Vagina (tissue), 2 donors: ENCODE measurements at regions not wholly inside any gene's neighbourhood (a gene's known extent, or its start where the extent isn't known, plus 50 kb on each side); places are given as distances from the start of the nearest gene placed in this dataset.

Experiments
- CTCF ChIP-seq, 3 experiments: fragments of 450-650 bp in 2 of 3; fragments of 200-600 bp in 1 of 3; sonication (generic) in 1 of 3; IDR thresholded peaks; one replicate each; pipeline ENCODE4 v1.5.1; 2017 to 2019; ENCODE audit warnings: antibody characterized with exemption in 3 of 3, mild to moderate bottlenecking in 2 of 3, moderate library complexity in 2 of 3
- POLR2A ChIP-seq, 2 donors: fragments of 450-650 bp; IDR thresholded peaks; one replicate each; pipeline ENCODE4 v1.6.1; 2017; ENCODE audit warnings: antibody characterized with exemption in 2 of 2, mild to moderate bottlenecking in 2 of 2, moderate library complexity in 2 of 2
- POLR2AphosphoS5 ChIP-seq, 2 donors: sonication (generic); formaldehyde crosslinking; IDR thresholded peaks; one replicate each; pipeline ENCODE4 v1.9.0; 2017; ENCODE audit warnings: antibody characterized with exemption in 2 of 2, mild to moderate bottlenecking in 2 of 2, low read depth in 1 of 2; ENCODE audit not compliant: insufficient read depth in 1 of 2

DNA sequence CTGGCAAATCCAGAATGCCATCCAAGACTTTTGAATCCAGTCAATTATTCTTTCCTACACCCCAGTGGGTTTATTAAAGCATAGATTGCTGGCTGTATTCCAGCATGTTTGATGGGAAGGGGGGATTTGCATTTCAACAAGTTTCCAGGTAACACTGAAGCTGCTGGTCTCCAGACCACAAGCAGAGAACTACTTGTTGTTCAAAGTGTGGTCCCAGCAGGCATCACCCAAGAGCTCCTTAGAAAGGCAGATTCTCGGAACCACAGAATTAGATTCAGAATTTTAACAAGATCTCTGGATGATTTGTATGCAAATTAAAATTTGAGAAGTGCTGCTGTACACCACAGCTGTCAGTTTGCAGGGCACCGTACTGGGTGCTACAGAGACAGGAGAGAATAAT, 216.3 kb upstream of the FAM78B start:
- TF ChIP-seq POLR2AphosphoS5 (IDR thresholded peaks at IDR 0.05; ENCODE audit: insufficient read depth in 1 of 2, low read depth in 1 of 2) (no peak), CTCF (IDR thresholded peaks at IDR 0.05) (no peak), POLR2A (IDR thresholded peaks at IDR 0.05) (no peak)
